M059J (cell line): ENCODE measurements at regions not wholly inside any gene's neighbourhood (a gene's known extent, or its start where the extent isn't known, plus 50 kb on each side); places are given as distances from the start of the nearest gene placed in this dataset.
A peak's percentile ranks its signal among the peaks of the same experiment; 100 is the strongest.

Source experiments
- DNase-seq: peaks from one replicate; pipeline ENCODE4 v3.0.0-alpha.2; 2012; ENCODE audit warnings: low read depth

GRCh38 chr11:30089921-30090320 is 73.1 kb upstream of the KCNA4 start:
- no peak for DNase-seq

GRCh38 chr11:30091246-30091645 is 74.4 kb upstream of the KCNA4 start:
- no peak for DNase-seq

DNA sequence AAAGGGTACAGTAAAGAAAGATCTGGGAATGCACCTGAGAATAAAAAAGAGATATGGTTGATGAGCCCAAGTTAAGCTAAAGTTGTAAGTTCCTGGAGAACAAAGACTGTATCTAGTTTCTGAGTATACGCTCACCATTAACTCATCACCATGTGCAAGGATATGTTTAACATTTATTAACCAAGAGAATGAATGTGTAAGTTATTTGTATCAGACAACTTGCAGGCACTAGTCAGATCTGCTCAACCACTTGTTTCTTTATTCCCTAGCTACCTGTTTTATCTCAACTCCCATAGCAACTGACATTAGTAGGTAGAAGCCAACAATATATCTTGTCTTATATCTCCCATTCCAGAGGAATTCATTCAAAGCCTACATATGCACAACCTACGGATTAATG is 74.9 kb upstream of the KCNA4 start:
- DNase-seq, result no peak

DNA sequence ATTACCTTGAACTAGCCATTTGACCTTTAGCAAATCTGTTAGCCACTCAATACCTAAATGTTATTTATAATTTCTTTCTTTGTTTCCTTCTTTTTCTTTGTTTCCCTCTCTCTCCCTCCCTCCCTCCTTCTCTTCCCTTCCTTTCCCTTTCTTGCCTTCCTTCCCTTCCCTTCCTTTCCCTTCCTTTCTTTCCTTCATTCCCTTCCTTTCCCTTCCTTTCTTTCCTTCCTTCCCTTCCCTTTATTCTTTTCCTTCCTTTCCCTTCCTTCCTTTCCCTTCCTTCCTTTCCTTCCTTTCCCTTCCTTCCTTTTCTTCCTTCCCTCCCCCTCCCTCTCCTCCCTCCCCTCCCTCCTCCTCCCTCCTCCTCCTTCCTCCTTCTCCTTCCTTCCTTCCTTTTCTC is 75.7 kb upstream of the KCNA4 start:
- no peak for DNase-seq

DNA sequence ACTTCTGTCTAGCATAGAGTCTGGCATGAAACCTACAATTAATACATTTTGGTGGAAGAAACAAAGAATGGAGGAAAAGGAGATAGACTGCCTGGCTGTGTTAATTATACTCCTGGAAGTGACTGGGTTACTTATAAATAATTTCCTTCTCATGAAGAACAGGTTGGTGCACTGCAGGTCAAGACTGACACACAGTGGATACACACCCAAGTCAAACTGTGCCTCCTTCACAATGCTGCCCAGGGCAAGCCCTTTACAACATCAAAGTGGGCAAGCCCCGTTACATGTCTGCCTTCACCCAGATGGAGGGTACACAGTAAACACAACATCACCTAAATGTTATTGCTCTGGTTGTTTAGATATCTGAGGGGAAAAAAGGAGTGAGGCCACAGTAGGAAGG is 83.7 kb upstream of the KCNA4 start:
- DNase-seq, result no peak

GRCh38 chr11:30106222-30107181 is 89.7 kb upstream of the KCNA4 start:
- DNase-seq, result no peak

- peak; percentile 44 for DNase-seq
These were observed 91.1 kb upstream of the KCNA4 start for GRCh38 chr11:30107899-30108298.

- DNase-seq, result no peak
These were observed 92.9 kb upstream of the KCNA4 start for GRCh38 chr11:30109774-30110173.

DNA sequence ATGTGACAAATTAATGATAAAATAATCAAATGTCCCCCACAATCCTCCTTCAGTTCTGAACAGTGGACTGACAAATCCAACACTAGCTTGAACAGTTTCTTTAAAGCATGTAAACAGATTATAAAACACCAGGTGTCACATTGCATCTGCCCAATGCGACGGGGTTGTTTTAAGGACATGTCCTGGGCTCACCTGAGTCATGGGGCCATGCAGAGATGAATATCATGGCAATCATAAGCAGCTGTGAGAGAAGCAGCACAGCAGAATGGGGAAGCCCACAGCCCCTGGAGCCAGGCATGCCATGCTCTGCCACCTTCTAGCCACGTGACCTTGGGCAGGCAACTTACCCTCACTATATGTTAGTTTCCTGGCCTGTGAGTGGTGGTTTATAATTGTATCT is 93.9 kb upstream of the KCNA4 start:
- no peak for DNase-seq

DNA sequence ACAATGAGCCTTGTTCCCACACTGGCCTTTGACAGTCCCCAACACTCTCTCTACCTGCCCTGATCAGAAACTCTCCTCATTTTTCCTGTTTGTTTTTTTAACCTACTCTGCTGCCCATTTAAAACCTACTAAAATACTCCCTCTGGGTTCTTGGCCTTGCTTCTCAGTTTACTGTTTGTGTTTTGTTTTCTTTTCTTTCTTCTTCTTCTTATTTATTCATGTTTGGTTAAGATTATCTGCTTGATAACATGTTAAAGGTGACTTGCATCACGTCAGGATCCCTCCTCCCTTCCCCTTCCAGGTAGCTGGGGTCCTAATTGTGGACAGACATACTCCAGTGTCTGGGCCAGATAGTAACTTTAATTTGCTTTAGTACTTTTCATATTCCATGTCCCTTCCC is 95.0 kb upstream of the KCNA4 start:
- DNase-seq, result no peak

DNA sequence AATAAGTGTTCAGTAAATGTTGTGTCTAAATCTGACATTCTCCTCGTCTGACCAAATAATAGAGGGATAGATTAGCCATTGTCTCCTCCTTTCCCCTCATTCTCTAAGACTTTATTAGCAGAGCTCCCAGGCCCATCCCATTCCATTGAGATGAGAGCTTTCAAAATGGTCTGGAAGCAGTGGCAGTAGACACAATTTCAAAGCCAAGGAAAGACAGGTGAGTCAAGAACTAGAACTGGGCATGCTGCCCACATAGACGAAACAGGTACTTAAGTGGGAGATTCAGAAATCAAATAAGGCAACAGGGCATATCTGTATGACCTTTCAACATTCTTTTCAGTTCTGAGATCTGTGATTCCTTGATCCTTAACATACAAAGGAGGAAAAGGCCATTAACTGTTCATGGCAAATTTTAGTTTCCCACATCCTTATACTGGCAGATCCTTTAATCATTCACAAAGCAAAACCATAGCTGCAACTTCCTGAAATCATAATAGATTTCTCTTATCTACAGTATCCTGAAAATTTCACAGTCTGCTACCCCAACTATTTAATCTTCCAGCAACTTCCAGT is 96.6 kb upstream of the KCNA4 start:
- no peak for DNase-seq

GRCh38 chr11:30116512-30116911 is 99.7 kb upstream of the KCNA4 start:
- DNase-seq, result no peak

DNA sequence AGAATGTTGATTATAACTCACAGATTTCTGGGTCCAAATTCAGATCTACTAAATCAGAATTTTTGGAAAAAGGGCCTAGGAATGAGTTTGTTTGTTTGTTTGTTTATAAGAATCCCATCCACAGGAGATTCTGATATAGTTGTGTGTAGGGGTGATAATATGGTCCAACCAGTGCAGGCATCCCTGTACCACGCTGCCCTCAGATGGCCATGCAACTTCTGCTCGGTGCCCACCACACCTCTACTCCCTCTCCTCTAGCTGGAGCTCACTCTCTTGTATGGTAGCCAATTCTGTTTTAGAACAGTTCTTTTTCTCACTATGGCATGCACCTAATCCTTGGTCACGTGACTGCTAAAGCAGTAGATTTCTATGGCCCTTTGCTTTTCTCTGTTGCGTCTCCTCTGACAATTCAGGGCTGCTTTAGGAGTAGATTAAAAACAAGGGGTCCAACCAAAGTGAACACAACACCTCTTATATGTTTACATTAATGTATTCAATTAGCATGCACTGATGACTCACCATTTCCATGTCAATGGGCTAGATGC is 103.3 kb upstream of the KCNA4 start:
- no peak for DNase-seq

DNA sequence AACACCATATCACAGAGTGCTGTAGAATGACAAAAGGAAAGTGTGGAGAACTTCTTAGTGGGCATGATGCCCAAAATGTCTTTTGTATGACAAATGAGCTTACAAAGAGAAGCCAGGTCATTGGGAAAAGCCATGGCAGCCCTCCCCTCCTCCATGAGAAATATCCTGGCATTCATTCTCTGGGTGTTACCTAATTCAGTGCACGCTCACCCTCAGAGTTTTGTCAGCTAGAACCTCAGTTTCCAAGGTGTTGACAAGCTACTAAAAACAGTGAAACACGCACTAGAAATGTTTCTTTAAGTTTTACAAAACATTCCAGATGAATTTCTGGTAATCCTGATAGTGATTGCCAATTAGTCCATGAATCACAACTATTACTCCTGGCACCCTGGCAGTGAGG is 105.4 kb upstream of the FSHB start:
- DNase-seq, result no peak

DNA sequence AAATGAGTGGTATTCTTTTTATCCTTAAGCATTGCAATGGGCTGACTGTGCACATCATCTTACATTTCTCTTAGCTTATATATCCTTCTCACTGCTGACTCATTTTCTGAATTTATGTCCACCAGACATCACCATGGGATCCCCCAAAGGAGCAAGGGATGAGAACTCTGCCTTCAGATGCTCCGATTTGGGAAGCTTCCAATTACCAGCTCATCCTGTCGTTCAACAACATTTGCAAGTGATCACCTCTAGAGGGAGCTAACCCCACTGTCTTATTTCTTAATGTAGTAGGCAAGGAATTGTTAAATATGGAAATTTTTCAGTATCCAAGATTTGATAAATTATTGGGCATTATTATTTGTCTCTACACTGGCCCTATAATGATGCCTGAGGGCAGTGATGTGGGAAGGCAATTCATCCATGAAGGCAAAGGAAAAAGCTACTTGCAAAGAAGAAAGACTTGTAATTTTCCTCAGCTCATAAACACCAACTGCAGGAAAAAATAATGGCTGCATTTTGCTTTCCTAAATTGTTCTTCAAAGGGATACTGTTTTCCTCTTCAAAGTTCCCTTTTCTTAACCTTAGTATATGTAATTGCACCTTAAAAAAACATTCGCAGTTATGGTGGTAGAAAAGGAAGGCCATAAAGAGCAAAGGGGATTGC is 102.4 kb upstream of the FSHB start:
- DNase-seq, result peak; percentile 41

DNA sequence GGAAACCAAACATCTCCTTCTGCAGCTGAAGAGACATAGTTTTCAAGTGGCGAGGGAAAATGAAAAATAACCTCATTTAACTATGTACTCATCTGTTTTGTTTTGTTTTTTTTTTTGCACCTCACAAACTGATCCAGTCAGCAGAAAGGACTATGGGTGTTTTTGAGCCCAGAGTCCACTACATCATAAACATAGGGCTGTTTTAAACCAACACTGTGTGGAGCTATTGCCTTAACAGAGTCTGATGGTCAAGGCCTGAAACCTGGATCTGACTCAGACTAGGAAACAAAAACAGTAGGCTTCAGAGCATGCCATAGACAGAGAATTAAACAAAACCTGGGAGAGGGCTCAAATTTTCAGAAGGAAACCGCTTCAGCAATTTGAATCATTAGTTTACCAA is 99.3 kb upstream of the FSHB start:
- peak; percentile 3 for DNase-seq

- DNase-seq, result no peak
These were observed 97.5 kb upstream of the FSHB start for GRCh38 chr11:30133281-30133680.

GRCh38 chr11:30143098-30143705 is 87.6 kb upstream of the FSHB start:
- peak; percentile 41 for DNase-seq

- no peak for DNase-seq
These were observed 83.5 kb upstream of the FSHB start for GRCh38 chr11:30147293-30147692.

- DNase-seq, result no peak
These were observed 80.8 kb upstream of the FSHB start for GRCh38 chr11:30149998-30150397.

GRCh38 chr11:30150425-30150824 is 80.4 kb upstream of the FSHB start:
- no peak for DNase-seq

- no peak for DNase-seq
These were observed 77.8 kb upstream of the FSHB start for GRCh38 chr11:30153008-30153407.
